COLO668 (cell line): ENCODE measurements at regions not wholly inside any gene's neighbourhood (a gene's known extent, or its start where the extent isn't known, plus 50 kb on each side); places are given as distances from the start of the nearest gene placed in this dataset.

ENCODE experiments used
- DNase-seq: peaks from one replicate; lab custom pipeline; 2025; ENCODE audit not compliant: unreplicated experiment; lab: John Stamatoyannopoulos, UW

- no peak for DNase-seq
These were observed 360.1 kb downstream of the TNS3 start for GRCh38 chr7:47221826-47222225.

- no peak for DNase-seq
These were observed 363.3 kb downstream of the TNS3 start for GRCh38 chr7:47218378-47219176.

GRCh38 chr7:47217570-47218360 lies 364.1 kb downstream of the TNS3 start:
- DNase-seq = no peak

- DNase-seq = no peak
These were observed 364.8 kb downstream of the TNS3 start for GRCh38 chr7:47217086-47217485.

GRCh38 chr7:47216439-47216838 lies 365.5 kb downstream of the TNS3 start:
- no peak for DNase-seq

DNA sequence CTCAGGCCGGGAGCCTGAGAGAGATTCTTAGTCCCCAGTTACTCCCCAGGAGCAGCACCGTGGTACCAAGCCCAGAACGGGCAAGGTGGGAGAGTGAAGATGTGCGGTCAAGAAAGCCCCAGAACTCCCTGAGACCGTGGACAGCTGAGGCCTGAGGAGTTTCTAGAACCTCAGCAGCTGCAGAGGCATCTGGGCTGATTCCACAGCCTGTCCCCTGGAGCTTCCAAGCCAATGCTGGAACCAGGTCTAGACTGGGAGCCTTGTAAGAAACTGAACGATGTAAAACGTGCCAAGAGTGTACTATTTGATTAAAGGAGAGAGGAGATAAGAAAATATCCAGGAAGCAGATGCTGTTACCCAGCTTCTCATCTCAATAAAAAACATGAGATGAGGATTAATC lies 366.3 kb downstream of the TNS3 start:
- DNase-seq = no peak

DNA sequence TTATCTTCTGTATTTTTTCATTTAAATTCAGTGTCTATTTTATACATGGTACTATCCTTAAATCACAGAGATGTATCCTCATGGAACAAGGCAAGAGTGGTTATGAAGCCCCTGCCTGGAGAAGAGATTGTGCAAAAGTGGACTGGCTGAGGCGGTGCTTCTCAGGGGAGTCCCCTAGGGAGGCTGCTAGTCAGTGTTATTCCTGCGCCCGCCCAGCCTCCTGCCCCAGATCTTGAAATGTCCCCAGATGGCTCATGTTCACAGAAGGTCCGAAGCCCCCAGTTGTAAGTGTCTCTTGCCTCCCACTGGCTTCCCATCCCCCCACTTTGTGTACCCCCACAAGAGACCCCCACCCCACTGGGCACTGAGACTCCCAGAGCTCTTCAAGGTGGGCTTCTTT lies 366.9 kb downstream of the TNS3 start:
- DNase-seq = no peak

DNA sequence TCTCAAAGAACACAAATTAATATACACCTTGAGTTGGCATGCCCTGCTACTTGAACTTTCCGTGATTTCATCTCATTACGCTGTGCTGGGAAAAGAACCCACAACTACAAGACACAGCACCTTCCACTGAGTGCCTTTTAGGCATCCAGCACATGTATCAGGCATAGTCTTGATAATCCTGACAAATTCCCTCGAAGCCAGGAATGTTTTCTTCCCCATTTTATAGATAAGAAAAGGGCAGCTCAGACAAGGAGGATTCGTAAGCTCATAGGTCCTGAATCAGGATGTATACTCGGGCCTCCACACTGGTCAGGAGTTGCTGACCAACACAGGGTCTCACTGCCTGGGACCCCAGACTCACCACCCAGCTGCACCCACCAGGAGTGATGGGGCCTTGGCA lies 368.6 kb downstream of the TNS3 start:
- no peak for DNase-seq

DNA sequence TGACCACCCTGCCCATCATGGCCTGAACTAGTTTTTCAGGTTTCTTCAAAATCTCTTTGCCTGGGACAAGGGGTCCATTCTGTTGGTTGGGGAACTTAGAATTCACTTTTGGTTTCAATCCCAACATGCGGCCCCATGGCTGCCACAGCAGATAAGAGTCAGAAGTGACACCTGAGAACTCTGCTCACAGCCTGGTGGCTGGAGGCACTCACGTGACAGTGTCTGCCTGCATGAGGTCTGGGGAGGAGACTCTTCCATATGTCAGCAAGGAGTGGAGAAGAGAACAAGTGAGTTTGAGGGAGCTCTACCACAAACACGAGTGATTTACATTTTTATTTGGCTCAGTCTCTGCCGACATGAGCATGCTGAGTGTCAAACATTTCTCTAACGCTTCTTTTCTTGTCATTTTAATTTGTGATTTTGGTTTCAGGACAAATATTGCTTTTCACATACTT lies 370.4 kb downstream of the TNS3 start:
- no peak for DNase-seq

GRCh38 chr7:47210281-47210854 lies 371.5 kb downstream of the TNS3 start:
- DNase-seq = no peak

DNA sequence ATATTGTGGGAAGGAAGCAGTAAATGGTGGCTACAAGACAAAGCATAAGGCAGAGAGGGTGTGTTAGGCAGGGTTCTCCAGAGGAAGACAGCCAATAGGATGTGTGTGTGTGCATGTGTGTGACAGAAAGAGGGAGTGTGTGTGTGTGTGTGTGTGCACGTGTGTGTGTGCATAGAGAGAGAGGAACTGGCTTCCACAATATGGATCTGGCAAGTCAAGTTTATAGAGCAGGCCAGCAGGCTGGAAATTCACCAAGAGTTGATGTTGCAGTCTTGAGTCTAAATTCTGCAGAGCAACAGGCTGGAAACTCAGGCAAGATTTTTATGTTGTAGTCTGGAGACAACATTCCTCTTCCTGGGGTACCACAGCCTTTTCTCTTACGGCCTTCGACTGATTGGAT lies 374.0 kb downstream of the TNS3 start:
- no peak for DNase-seq

GRCh38 chr7:47204709-47205108 lies 377.2 kb downstream of the TNS3 start:
- no peak for DNase-seq

DNA sequence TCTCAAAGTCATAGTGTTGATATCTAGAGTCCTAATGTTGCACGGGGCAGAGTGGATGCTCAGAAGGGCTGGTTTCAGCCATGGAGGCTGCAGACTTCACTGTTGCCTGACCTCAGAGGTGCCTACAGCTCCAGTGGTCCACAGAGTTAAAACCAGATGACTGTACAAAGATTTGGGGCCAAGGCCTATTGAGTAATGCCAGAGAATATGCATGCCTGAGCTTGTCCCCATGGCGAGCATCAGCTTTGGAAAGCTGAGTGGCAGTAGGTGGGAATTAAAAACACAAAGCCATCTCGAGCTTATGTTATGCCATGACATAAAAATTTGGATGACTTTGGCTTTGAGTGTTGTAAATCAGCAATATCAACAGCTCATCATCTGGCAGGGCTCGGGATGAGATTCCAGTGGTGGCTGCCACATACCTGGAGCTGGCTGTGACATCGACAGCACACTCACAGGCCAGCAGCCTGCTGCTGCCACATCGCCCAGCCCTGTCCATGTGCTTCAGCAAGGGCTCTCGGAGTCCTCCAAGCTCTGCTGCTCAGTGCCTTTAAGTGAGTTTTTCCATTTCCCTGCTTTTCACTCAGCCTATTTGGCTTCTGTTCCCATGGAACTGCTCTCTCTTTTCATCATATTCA lies 379.6 kb downstream of the TNS3 start:
- DNase-seq = no peak

- DNase-seq = no peak
These were observed 383.8 kb downstream of the TNS3 start for GRCh38 chr7:47198159-47198558.

- no peak for DNase-seq
These were observed 384.4 kb downstream of the TNS3 start for GRCh38 chr7:47197486-47197885.

DNA sequence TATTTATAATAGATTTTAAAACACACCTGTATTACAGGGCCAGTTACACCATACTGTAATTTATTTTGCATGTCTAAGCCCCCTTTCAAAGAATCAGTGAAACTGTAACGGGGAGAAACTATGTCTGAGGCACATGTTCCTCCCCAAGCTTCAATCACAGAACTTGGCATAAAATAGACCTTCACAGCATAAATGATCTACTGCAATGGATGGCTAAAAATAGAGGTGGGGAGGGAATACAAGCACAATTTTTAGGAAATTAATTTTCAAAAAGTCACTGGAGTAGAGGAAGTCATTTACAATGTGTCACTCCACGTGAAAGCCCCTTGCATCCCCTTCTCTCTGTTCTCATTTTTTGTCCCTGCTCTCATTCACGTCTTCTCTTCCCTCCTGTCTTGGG lies 385.2 kb downstream of the TNS3 start:
- no peak for DNase-seq

DNA sequence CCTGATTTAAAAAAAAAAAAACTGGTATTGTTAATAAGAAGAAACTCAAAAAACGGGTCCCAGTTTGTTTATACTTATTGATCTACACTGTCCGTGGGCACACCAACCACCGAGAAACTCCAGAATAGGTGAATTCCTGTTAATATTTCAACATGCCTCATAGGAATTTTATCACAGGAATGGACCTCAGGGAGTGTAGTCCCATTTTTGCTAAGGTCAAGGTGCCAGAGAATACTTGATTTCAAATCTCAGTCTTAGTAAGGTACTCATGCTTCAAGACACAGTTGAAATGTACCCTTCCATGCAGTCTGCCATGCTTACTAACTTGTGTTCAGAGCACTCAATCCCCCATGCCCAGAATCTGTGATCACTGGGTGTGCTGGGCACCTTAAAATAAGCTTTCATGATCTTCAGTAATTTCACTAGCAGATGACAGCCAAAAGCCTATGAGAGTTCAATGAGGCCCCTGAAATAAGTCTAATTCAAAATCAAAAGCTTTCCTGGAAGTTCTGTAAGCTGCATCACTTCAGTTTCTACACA lies 385.7 kb downstream of the TNS3 start:
- DNase-seq = no peak

DNA sequence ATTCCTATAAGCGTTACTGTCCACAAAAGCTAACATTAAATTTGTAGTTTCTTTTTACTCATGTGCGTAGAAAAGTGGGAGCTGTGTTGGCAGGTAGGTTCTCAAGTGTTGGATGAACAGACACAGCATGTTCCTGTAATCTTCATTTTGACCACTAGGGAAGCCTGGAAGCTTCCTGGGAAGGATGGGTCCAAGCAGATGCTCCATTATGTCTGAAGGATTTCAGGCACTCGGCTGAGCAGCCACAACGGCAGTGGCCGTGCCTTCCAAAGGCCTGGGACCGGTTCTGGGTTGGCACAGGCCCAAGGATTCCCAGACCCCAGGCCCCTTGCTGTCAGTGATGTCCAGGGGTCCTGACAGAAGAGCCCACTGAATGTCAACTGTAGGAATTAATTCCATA lies 386.3 kb downstream of the TNS3 start:
- no peak for DNase-seq

DNA sequence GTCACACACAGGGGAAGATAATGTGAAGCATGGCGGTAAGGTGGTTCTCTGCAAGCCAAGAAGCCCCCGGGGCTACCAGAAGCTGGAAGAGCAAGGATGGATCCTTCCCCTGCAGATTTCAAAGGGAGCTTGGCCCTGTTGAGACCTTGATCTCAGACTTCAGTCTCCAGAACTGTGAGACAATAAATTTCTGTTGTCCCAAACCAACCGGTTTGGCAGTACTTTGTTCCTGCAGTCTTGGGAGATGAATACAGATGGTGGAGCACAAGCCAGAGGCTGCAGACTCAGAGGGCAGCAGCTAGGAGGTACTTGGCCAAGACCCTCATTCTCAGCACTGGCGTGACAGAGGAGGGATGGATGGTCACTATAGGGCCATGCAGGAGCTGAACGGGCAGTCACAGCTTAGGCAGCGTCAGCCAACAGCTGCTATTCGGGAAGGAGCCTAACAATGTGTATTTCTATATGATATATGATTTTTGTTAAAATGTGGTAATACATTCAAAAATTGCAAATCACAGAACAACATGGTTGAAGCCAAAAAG lies 387.3 kb downstream of the TNS3 start:
- no peak for DNase-seq

GRCh38 chr7:47192978-47193377 lies 388.9 kb downstream of the TNS3 start:
- DNase-seq = peak; percentile 65

DNA sequence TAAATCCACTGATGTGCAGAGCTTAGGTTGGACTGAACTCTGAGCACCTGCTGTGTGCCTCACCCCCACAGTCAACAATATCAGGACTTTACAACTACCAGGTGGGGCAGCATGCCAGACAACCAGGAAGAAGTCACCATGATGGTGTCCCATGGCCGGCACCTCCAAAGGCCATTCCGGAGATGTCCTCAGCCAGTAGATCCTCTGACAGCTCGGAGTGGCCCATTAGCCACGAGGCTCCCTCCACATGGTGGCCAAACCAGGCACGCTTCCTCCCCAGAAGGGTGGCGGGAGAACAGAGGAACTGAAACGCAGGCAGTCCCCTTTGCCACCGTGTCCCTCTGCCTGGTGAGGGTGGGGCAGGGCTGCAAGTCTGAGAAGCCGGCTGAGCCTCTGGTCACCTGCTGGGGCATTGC lies 390.0 kb downstream of the TNS3 start:
- peak; percentile 62 for DNase-seq
